A673 (cell line): ENCODE measurements at regions not wholly inside any gene's neighbourhood (a gene's known extent, or its start where the extent isn't known, plus 50 kb on each side); places are given as distances from the start of the nearest gene placed in this dataset.
A peak's percentile ranks its signal among the peaks of the same experiment; 100 is the strongest.

Experiments
- CTCF ChIP-seq: fragments of 300-800, 200-600 bp; sonication (generic); conservative IDR thresholded peaks from 2 replicates; pipeline ENCODE4 v1.5.1; 2017; ENCODE audit warnings: low read depth, mild to moderate bottlenecking, antibody characterized with exemption, low read length, moderate library complexity, mixed read lengths
- EZH2 ChIP-seq: fragments of 200-600 bp; sonication (generic); IDR thresholded peaks from 2 replicates; pipeline ENCODE4 v1.6.1; 2017; ENCODE audit warnings: borderline replicate concordance, low read depth, mild to moderate bottlenecking, mixed read lengths, antibody characterized with exemption, low read length; ENCODE audit not compliant: poor library complexity, severe bottlenecking

GRCh38 chr5:86971034-86971571, 296.6 kb upstream of the RASA1 start:
- TF ChIP-seq CTCF (peak; percentile 56), EZH2 (no peak)
